HCT116 (cell line): ENCODE measurements at regions not wholly inside any gene's neighbourhood (a gene's known extent, or its start where the extent isn't known, plus 50 kb on each side); places are given as distances from the start of the nearest gene placed in this dataset.
"Not testable (repeated sequence)": the region's sequence is repeated elsewhere in the genome, so short reads cannot be mapped to it uniquely, and the experiment has no call there.

ENCODE experiments used
- ATF3 ChIP-seq: IDR thresholded peaks from 2 replicates; pipeline ENCODE4 v1.6.1; 2012
- CBX3 ChIP-seq: IDR thresholded peaks from 2 replicates; pipeline ENCODE4 v1.6.1; 2012; ENCODE audit warnings: low read depth
- EGR1 ChIP-seq: IDR thresholded peaks from 2 replicates; pipeline ENCODE4 v1.6.1; 2012; ENCODE audit warnings: low read depth
- ELF1 ChIP-seq: IDR thresholded peaks from 2 replicates; pipeline ENCODE4 v1.6.1; 2012; ENCODE audit warnings: low read depth, borderline replicate concordance
- EZH2 ChIP-seq: fragments of 200-600 bp; sonication (generic); IDR thresholded peaks from 2 replicates; pipeline ENCODE4 v1.6.1; 2017; ENCODE audit warnings: antibody characterized with exemption, mixed run types
- EZH2phosphoT487 ChIP-seq: fragments of 200-600 bp; IDR thresholded peaks from 2 replicates; pipeline ENCODE4 v1.6.1; 2018; ENCODE audit warnings: antibody characterized with exemption, borderline replicate concordance
- JUND ChIP-seq: IDR thresholded peaks from 2 replicates; pipeline ENCODE4 v1.6.1; 2012
- MAX ChIP-seq: IDR thresholded peaks from 2 replicates; pipeline ENCODE4 v1.6.1; 2012
- POLR2A ChIP-seq: IDR thresholded peaks from 2 replicates; pipeline ENCODE4 v1.7.0; 2011; ENCODE audit warnings: borderline replicate concordance; ENCODE audit not compliant: insufficient read depth, insufficient read length; ENCODE audit errors: extremely low read depth
- POLR2AphosphoS5 ChIP-seq: IDR thresholded peaks from 2 replicates; pipeline ENCODE4 v1.6.1; 2011; ENCODE audit warnings: mild to moderate bottlenecking, low read depth, low read length, moderate library complexity
- SP1 ChIP-seq: IDR thresholded peaks from 2 replicates; pipeline ENCODE4 v1.6.1; 2012; ENCODE audit warnings: low read depth
- TCF7L2 ChIP-seq: IDR thresholded peaks from 2 replicates; pipeline ENCODE4 v1.7.0; 2011; ENCODE audit warnings: borderline replicate concordance, inconsistent platforms; ENCODE audit not compliant: insufficient read depth, insufficient read length; ENCODE audit errors: extremely low read depth
- TF ChIP-seq, protein P1 (sequence below), 3 experiments: fragments of 200-600 bp in 1 of 3; sonication (generic) in 1 of 3; IDR thresholded peaks in 2 of 3; conservative IDR thresholded peaks in 1 of 3; 2 replicates each; pipeline ENCODE4 v1.5.1; 2012 to 2017; ENCODE audit warnings: low read depth in 2 of 3, low read length in 2 of 3, antibody characterized with exemption in 1 of 3, borderline replicate concordance in 1 of 3, control low read depth in 1 of 3, mild to moderate bottlenecking in 1 of 3, mixed read lengths in 1 of 3, mixed run types in 1 of 3, moderate library complexity in 1 of 3; ENCODE audit not compliant: insufficient read depth in 1 of 3
- TF ChIP-seq, protein P2 (sequence below): IDR thresholded peaks from 2 replicates; pipeline ENCODE4 v1.6.1; 2011; ENCODE audit warnings: mild to moderate bottlenecking, low read length, moderate library complexity; ENCODE audit not compliant: insufficient replicate concordance; ENCODE audit errors: extremely low read depth

DNA sequence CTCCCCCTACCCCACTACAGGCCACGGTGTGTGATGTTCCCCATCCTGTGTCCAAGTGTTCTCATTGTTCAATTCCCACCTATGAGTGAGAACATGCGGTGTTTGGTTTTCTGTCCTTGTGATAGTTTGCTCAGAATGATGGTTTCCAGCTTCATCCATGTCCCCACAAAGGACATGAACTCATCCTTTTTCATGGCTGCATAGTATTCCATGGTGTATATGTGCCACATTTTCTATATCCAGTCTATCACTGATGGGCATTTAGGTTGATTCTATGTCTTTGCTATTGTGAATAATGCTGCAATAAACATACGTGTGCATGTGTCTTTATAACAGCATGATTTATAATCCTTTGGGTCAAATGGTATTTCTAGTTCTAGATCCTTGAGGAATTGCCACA lies 573.4 kb downstream of the TMTC2 start:
- TF ChIP-seq, protein P1, sequence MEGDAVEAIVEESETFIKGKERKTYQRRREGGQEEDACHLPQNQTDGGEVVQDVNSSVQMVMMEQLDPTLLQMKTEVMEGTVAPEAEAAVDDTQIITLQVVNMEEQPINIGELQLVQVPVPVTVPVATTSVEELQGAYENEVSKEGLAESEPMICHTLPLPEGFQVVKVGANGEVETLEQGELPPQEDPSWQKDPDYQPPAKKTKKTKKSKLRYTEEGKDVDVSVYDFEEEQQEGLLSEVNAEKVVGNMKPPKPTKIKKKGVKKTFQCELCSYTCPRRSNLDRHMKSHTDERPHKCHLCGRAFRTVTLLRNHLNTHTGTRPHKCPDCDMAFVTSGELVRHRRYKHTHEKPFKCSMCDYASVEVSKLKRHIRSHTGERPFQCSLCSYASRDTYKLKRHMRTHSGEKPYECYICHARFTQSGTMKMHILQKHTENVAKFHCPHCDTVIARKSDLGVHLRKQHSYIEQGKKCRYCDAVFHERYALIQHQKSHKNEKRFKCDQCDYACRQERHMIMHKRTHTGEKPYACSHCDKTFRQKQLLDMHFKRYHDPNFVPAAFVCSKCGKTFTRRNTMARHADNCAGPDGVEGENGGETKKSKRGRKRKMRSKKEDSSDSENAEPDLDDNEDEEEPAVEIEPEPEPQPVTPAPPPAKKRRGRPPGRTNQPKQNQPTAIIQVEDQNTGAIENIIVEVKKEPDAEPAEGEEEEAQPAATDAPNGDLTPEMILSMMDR (IDR thresholded peaks at IDR 0.05 in 2 of 3, conservative IDR thresholded peaks at IDR 0.05 in 1 of 3; ENCODE audit: borderline replicate concordance in 1 of 3, insufficient read depth in 1 of 3, low read depth in 2 of 3, low read length in 2 of 3) = not testable (repeated sequence)
- not testable (repeated sequence) for TF ChIP-seq POLR2AphosphoS5, EZH2, EGR1, EZH2phosphoT487, POLR2A, CBX3, MAX, ELF1, SP1, ATF3, TCF7L2, JUND
- TF ChIP-seq, protein P2, sequence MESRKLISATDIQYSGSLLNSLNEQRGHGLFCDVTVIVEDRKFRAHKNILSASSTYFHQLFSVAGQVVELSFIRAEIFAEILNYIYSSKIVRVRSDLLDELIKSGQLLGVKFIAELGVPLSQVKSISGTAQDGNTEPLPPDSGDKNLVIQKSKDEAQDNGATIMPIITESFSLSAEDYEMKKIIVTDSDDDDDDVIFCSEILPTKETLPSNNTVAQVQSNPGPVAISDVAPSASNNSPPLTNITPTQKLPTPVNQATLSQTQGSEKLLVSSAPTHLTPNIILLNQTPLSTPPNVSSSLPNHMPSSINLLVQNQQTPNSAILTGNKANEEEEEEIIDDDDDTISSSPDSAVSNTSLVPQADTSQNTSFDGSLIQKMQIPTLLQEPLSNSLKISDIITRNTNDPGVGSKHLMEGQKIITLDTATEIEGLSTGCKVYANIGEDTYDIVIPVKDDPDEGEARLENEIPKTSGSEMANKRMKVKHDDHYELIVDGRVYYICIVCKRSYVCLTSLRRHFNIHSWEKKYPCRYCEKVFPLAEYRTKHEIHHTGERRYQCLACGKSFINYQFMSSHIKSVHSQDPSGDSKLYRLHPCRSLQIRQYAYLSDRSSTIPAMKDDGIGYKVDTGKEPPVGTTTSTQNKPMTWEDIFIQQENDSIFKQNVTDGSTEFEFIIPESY = not testable (repeated sequence)
